Heart left ventricle (tissue), 16 donors: ENCODE measurements at regions not wholly inside any gene's neighbourhood (a gene's known extent, or its start where the extent isn't known, plus 50 kb on each side); places are given as distances from the start of the nearest gene placed in this dataset.

Experiments
- ATAC-seq, 4 donors: fragments of 200-7000 bp; cut with Tn5 transposase; one replicate each; pipeline ENCODE4 v1.9.1; 2020 to 2022; ENCODE audit warnings: moderate library complexity in 4 of 4, mild to moderate bottlenecking in 3 of 4, moderate number of reproducible peaks in 1 of 4
- DNase-seq, 5 donors: peaks; one replicate each; pipeline ENCODE4 v3.0.0-alpha.2; 2020
- H3K27ac ChIP-seq, 12 donors: fragments of 200-600 bp; sonication (generic) in 4 of 12; one replicate each; pipeline versions ENCODE4 v1.5.0 to v1.8.0; 2016 to 2022; ENCODE audit warnings: mild to moderate bottlenecking in 2 of 12
- H3K27me3 ChIP-seq, 9 donors: fragments of 200-600 bp; sonication (generic) in 2 of 9; one replicate each; pipeline versions ENCODE4 v1.5.1 to v1.8.0; 2016 to 2022; ENCODE audit warnings: mild to moderate bottlenecking in 3 of 9
- H3K36me3 ChIP-seq, 9 donors: fragments of 200-600 bp; sonication (generic) in 2 of 9; one replicate each; pipeline versions ENCODE4 v1.5.0 to v1.8.0; 2018 to 2022; ENCODE audit warnings: mild to moderate bottlenecking in 2 of 9
- H3K4me1 ChIP-seq, 12 donors: fragments of 200-600 bp; sonication (generic) in 4 of 12; one replicate each; pipeline versions ENCODE4 v1.5.0 to v1.8.0; 2016 to 2022; ENCODE audit warnings: mild to moderate bottlenecking in 3 of 12
- H3K4me3 ChIP-seq, 12 donors: fragments of 200-600 bp; sonication (generic) in 4 of 12; one replicate each; pipeline versions ENCODE4 v1.5.0 to v1.8.0; 2017 to 2022; ENCODE audit warnings: mild to moderate bottlenecking in 9 of 12, moderate library complexity in 4 of 12
- H3K9me3 ChIP-seq, 12 donors: fragments of 200-600 bp; sonication (generic) in 4 of 12; one replicate each; pipeline versions ENCODE4 v1.5.0 to v1.8.0; 2016 to 2022; ENCODE audit warnings: mild to moderate bottlenecking in 1 of 12
- CTCF ChIP-seq, 12 donors: fragments of 200-600 bp; sonication (generic) in 4 of 12; IDR thresholded peaks; one replicate each; pipeline versions ENCODE4 v1.5.0 to v1.8.0; 2018 to 2022; ENCODE audit warnings: antibody characterized with exemption in 12 of 12, mild to moderate bottlenecking in 5 of 12
- POLR2A ChIP-seq, 2 donors: fragments of 450-650 bp; IDR thresholded peaks; one replicate each; pipeline ENCODE4 v1.6.1; 2017; ENCODE audit warnings: antibody characterized with exemption in 2 of 2, mild to moderate bottlenecking in 2 of 2, moderate library complexity in 2 of 2
- WGBS, 4 donors: extraction: QIAGEN DNeasy Blood & Tissue Kit in 2 of 4; methylation state at CpG; one replicate each; pipeline versions ENCODE4 v1.1.5 to v1.1.7; 2013 to 2018; 5-methylcytosine and 5-hydroxymethylcytosine counted together
- intact Hi-C, 10 donors: fragments of 100-400 bp; cut with DNase I; formaldehyde crosslinking; loops; one replicate each; pipeline versions ENCODE4 v1.11.1 to v1.14.2; 2022
- donor health status: ischemic (EF 13 %, LVEDD 7.1; RV severe dilation, severe dysfunction).
- donor health status: healthy with polysubstance abuse.
- donor health status: DM: no; HTN: yes; CAD: no.
- donor health status: DM: no; HTN: no; CAD: no.
- donor health status: ischemic (EF 25% LVEDD 6.9; RV normal size, moderate dysfunction).
- donor health status: ischemic (EF 25% LVEDD 5.7; RV mildly dilated, moderate dysfunction).
- donor health status: healthy.
- donor health status: DM: yes; HTN: yes; CAD: no.
- donor health status: ischemic (EF 35%, LVEDD 5.7; RV mildly dilated, moderate dysfunction).
- donor health status: nonischemic (EF 11% LVEDD 7.7; RV severe dilation, severe dysfunction).
- donor health status: DM: yes; HTN: yes; CAD: no.
- donor health status: PGD.
- donor health status: ischemic (EF 29% LVEDD 5.4; RV normal size, mild dysfunction).
- donor health status: nonischemic (EF 23%, LVEDD 6.1; RV moderate dilation, normal function).

DNA sequence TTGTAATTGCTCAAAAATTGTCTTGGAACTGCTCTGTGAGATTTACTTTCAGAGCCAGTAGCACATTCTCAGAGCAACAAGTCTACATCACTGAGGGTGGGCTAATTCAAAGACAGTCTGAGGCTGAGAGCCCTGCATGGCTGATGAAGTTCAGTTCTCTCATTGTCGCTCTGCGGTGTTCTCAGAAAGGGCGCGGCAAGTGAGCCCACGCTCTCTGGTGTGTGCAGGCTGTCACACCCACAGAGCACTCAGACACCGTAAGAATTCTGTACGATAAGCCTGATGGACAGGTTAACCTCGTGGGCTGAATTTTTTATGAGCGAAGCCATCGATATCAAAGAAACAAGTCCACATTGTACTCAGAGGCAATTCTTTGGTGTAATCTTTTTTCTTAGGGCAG, 557.8 kb downstream of the HACE1 start:
- Histone ChIP-seq H3K9me3 (no peaks in the 10 kb centered on the region), H3K27ac (no peak overlapping the region), H3K36me3 (no peaks in the 10 kb centered on the region), H3K27me3 (no peaks in the 10 kb centered on the region), H3K4me1 (peaks cover 0 to 2% (median 0%) of the 10 kb centered on the region in 12 donors), H3K4me3 (no peak overlapping the region)
- intact Hi-C loops, result no loop called here
- DNase-seq, result no peak
- TF ChIP-seq CTCF (IDR thresholded peaks at IDR 0.05) (no peak), POLR2A (IDR thresholded peaks at IDR 0.05) (no peak)
- WGBS, 4 donors, result 52 to 57% (median 55%) methylated on average over 10 of the region's 10 CpGs
- ATAC-seq, result no peak

DNA sequence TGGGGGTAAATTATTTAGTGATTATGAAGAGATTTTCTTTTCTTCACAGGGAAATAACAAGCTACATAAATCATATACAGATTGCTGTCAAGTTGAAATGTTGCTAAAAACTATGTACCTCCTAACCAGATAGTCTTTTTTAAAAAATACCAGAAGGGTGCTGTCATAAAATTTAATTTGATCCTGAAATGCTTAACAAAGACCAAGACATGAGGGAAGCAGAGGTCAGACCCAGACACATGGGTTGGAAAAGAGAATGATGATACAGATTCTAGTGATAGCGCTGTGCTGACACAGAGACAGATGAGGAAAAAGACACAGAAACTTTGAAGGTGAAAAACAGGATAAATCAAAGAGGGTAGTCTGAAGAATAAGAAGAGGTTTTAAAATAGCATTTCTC, 573.1 kb downstream of the HACE1 start:
- Histone ChIP-seq H3K9me3 (no peaks in the 10 kb centered on the region), H3K27ac (no peak overlapping the region), H3K36me3 (no peaks in the 10 kb centered on the region), H3K27me3 (peaks cover 0 to 3% (median 0%) of the 10 kb centered on the region in 9 donors), H3K4me3 (no peak overlapping the region), H3K4me1 (no peaks in the 10 kb centered on the region)
- TF ChIP-seq CTCF (IDR thresholded peaks at IDR 0.05), result no peak
- TF ChIP-seq POLR2A (IDR thresholded peaks at IDR 0.05), result no peak
- ATAC-seq, result no peak
- intact Hi-C loops, result no loop called here
- no peak for DNase-seq
- 85 to 95% (median 91%) methylated on average over 1 of the region's 1 CpG for WGBS, 4 donors

- intact Hi-C loops, result no loop called here
- Histone ChIP-seq H3K27me3 (peaks cover 0 to 2% (median 0%) of the 10 kb centered on the region in 9 donors), H3K27ac (no peak overlapping the region), H3K9me3 (no peaks in the 10 kb centered on the region), H3K4me3 (no peak overlapping the region), H3K36me3 (no peaks in the 10 kb centered on the region), H3K4me1 (no peaks in the 10 kb centered on the region)
- 75 to 86% (median 83%) methylated on average over 4 of the region's 4 CpGs for WGBS, 4 donors
- DNase-seq, result no peak
- TF ChIP-seq CTCF (IDR thresholded peaks at IDR 0.05) (no peak), POLR2A (IDR thresholded peaks at IDR 0.05) (no peak)
- no peak for ATAC-seq
Observed at GRCh38 chr6:104284872-104285271, 574.8 kb downstream of the HACE1 start.

GRCh38 chr6:104282581-104282980, 577.1 kb downstream of the HACE1 start:
- H3K9me3 ChIP-seq, result peaks cover 0 to 11% (median 2%) of the 10 kb centered on the region in 12 donors
- DNase-seq (no peak), ATAC-seq (no peak)
- H3K27me3 ChIP-seq, result no peaks in the 10 kb centered on the region
- WGBS, 4 donors, result 93 to 96% (median 93%) methylated on average over 2 of the region's 2 CpGs
- no peaks in the 10 kb centered on the region for H3K36me3 ChIP-seq
- H3K4me3 ChIP-seq, result no peak overlapping the region
- intact Hi-C loops, result no loop called here
- TF ChIP-seq CTCF (IDR thresholded peaks at IDR 0.05) (no peak), POLR2A (IDR thresholded peaks at IDR 0.05) (no peak)
- no peak overlapping the region for H3K27ac ChIP-seq
- H3K4me1 ChIP-seq, result no peaks in the 10 kb centered on the region
